Activated naive CD4-positive, alpha-beta T cell treated with anti-CD3 and anti-CD28 coated beads, Interleukin-2, amount 10 ng/mL, durations not matched to agents 7 days and 5 days (primary cell): ENCODE measurements at regions not wholly inside any gene's neighbourhood (a gene's known extent, or its start where the extent isn't known, plus 50 kb on each side); places are given as distances from the start of the nearest gene placed in this dataset.

Experiments
- CTCF ChIA-PET: fragments of 350-600 bp; sonication (Branson Sonifier 250); formaldehyde crosslinking; loops from one replicate; lab custom pipeline; 2021; ENCODE audit warnings: antibody characterized with exemption; lab: Charles Lee
- DNase-seq: peaks from one replicate; pipeline ENCODE4 v3.0.0-alpha.2; 2020
- H3K27ac Mint-ChIP-seq: one replicate; pipeline ENCODE4 v1.8.0; 2021; ENCODE audit warnings: mild to moderate bottlenecking, moderate library complexity, mixed read lengths
- H3K27me3 Mint-ChIP-seq: one replicate; pipeline ENCODE4 v1.8.0; 2021; ENCODE audit warnings: mild to moderate bottlenecking, mixed read lengths
- H3K36me3 Mint-ChIP-seq: one replicate; pipeline ENCODE4 v1.8.0; 2021; ENCODE audit warnings: mixed read lengths
- H3K4me1 Mint-ChIP-seq: one replicate; pipeline ENCODE4 v1.8.0; 2021; ENCODE audit warnings: mixed read lengths
- H3K4me3 Mint-ChIP-seq: one replicate; pipeline ENCODE4 v1.8.0; 2021; ENCODE audit warnings: mild to moderate bottlenecking, moderate library complexity, mixed read lengths
- H3K9me3 Mint-ChIP-seq: one replicate; pipeline ENCODE4 v1.8.0; 2021; ENCODE audit warnings: mixed read lengths

GRCh38 chr6:113351173-113351834, 505.8 kb upstream of the MARCKS start:
- no peak overlapping the region for H3K4me3 Mint-ChIP-seq
- CTCF ChIA-PET, result no interaction called here
- no peaks in the 10 kb centered on the region for H3K27me3 Mint-ChIP-seq
- no peaks in the 10 kb centered on the region for H3K9me3 Mint-ChIP-seq
- no peak for DNase-seq
- H3K27ac Mint-ChIP-seq, result no peak overlapping the region
- H3K4me1 Mint-ChIP-seq, result no peaks in the 10 kb centered on the region
- no peaks in the 10 kb centered on the region for H3K36me3 Mint-ChIP-seq

DNA sequence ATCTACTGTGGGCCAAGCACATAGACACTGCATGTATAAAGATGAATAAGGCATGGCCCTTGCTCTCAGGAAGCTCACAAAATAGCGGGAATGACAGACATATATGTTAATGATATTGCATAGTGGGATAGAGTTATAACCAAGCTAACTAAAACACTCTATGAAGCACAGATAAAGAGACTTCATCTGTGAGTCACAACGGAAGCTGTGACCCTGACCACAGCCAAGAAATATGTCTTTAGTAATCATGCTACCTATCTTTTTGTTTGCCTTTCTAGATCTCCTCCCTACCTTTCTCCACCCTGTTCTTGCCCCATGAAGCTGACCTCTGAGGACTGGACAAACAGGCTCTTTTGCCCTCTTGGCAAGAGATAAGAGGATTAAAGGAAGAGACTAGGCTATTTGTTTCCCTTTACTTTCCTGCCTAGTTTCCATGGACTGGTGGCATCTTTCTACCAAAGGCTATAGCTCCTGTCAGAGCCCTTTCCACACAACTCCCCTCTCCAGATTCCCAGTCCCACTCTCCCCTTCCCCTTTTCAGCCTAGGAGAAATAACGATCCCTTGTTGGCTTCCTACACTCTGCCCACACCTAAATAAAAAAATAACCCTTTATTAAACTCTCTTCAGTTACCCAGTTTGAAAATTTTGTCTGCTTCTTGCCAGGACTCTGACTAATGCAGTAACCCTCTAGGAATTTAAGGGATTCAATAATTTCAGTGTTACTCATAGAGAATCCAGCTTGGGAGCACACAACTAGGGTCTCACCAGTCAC, 504.9 kb upstream of the MARCKS start:
- H3K9me3 Mint-ChIP-seq, result no peaks in the 10 kb centered on the region
- H3K27ac Mint-ChIP-seq, result no peak overlapping the region
- CTCF ChIA-PET, result no interaction called here
- DNase-seq, result no peak
- H3K36me3 Mint-ChIP-seq, result no peaks in the 10 kb centered on the region
- H3K27me3 Mint-ChIP-seq, result no peaks in the 10 kb centered on the region
- H3K4me1 Mint-ChIP-seq, result no peaks in the 10 kb centered on the region
- no peak overlapping the region for H3K4me3 Mint-ChIP-seq

DNA sequence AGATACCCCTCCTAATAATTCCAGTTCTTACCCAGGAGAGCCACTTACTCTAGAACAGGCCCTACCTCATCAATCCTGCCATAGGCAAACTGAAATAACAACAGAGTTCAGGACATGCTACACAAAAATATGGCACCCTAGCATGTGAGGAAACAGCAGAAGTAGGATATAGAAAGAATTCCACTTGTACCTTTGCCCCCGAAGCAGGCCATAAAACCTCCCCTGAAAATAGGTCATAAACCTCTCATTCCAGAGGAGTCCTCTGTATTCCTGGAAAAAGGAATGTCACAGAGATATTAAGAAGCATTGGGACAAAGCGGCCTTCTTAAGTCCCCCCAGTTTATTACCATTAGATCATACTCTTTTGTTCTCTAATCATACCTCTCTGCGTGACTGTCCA, 504.3 kb upstream of the MARCKS start:
- no peak for DNase-seq
- no peak overlapping the region for H3K27ac Mint-ChIP-seq
- no peaks in the 10 kb centered on the region for H3K4me1 Mint-ChIP-seq
- CTCF ChIA-PET, result no interaction called here
- no peaks in the 10 kb centered on the region for H3K9me3 Mint-ChIP-seq
- no peak overlapping the region for H3K4me3 Mint-ChIP-seq
- H3K27me3 Mint-ChIP-seq, result no peaks in the 10 kb centered on the region
- H3K36me3 Mint-ChIP-seq, result no peaks in the 10 kb centered on the region

DNA sequence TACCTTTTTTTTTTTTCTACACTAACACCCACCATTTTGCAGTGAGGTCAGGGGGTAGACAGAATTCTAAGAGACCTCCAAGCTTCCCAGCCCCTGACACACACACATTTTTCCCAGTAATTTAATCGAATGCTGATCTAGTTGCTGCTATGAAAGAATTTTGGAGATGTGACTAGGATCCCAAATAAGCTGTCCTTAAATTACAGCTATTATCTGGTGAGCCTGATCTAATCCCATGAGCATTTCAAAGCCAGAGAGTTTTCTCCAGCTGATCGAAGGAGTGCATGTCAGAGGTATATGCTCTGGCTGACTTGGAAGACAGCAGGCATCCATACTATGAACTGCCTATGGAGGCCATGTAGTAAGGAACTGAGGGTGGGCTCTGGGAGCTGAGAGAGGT, 503.8 kb upstream of the MARCKS start:
- H3K4me1 Mint-ChIP-seq, result no peaks in the 10 kb centered on the region

GRCh38 chr6:113354204-113354895, 502.8 kb upstream of the MARCKS start:
- H3K27ac Mint-ChIP-seq, result no peak overlapping the region
- H3K4me3 Mint-ChIP-seq, result no peak overlapping the region
- H3K4me1 Mint-ChIP-seq, result no peaks in the 10 kb centered on the region
- CTCF ChIA-PET, result no interaction called here
- H3K27me3 Mint-ChIP-seq, result no peaks in the 10 kb centered on the region
- H3K36me3 Mint-ChIP-seq, result no peaks in the 10 kb centered on the region
- no peaks in the 10 kb centered on the region for H3K9me3 Mint-ChIP-seq
- no peak for DNase-seq

More for the DNA sequence above, 503.8 kb upstream of the MARCKS start:
- H3K27me3 Mint-ChIP-seq, result no peaks in the 10 kb centered on the region
- CTCF ChIA-PET, result no interaction called here
- H3K36me3 Mint-ChIP-seq, result no peaks in the 10 kb centered on the region
- no peak overlapping the region for H3K27ac Mint-ChIP-seq
- no peak for DNase-seq
- H3K4me3 Mint-ChIP-seq, result no peak overlapping the region
- H3K9me3 Mint-ChIP-seq, result no peaks in the 10 kb centered on the region

GRCh38 chr6:113356139-113356538, 501.0 kb upstream of the MARCKS start:
- Mint-ChIP-seq H3K36me3 (no peaks in the 10 kb centered on the region), H3K27me3 (no peaks in the 10 kb centered on the region), H3K4me3 (no peak overlapping the region), H3K4me1 (no peaks in the 10 kb centered on the region), H3K9me3 (no peaks in the 10 kb centered on the region), H3K27ac (no peak overlapping the region)
- CTCF ChIA-PET, result no interaction called here
- no peak for DNase-seq

- no peaks in the 10 kb centered on the region for H3K9me3 Mint-ChIP-seq
- CTCF ChIA-PET, result no interaction called here
- no peaks in the 10 kb centered on the region for H3K4me1 Mint-ChIP-seq
- no peak overlapping the region for H3K4me3 Mint-ChIP-seq
- H3K36me3 Mint-ChIP-seq, result no peaks in the 10 kb centered on the region
- no peak for DNase-seq
- no peaks in the 10 kb centered on the region for H3K27me3 Mint-ChIP-seq
- H3K27ac Mint-ChIP-seq, result no peak overlapping the region
Measured at GRCh38 chr6:113357041-113357440, 500.1 kb upstream of the MARCKS start.

GRCh38 chr6:113358063-113358583, 499.0 kb upstream of the MARCKS start:
- no peaks in the 10 kb centered on the region for H3K9me3 Mint-ChIP-seq

GRCh38 chr6:113359155-113360140, 497.7 kb upstream of the MARCKS start:
- no peak overlapping the region for H3K4me3 Mint-ChIP-seq
- no peak for DNase-seq
- no peaks in the 10 kb centered on the region for H3K4me1 Mint-ChIP-seq
- CTCF ChIA-PET, result no interaction called here
- no peaks in the 10 kb centered on the region for H3K36me3 Mint-ChIP-seq
- H3K27me3 Mint-ChIP-seq, result no peaks in the 10 kb centered on the region
- no peak overlapping the region for H3K27ac Mint-ChIP-seq
- H3K9me3 Mint-ChIP-seq, result no peaks in the 10 kb centered on the region

More at GRCh38 chr6:113358063-113358583, 499.0 kb upstream of the MARCKS start:
- Mint-ChIP-seq H3K4me1 (no peaks in the 10 kb centered on the region), H3K4me3 (no peak overlapping the region), H3K27me3 (no peaks in the 10 kb centered on the region), H3K36me3 (no peaks in the 10 kb centered on the region), H3K27ac (no peak overlapping the region)
- no peak for DNase-seq
- CTCF ChIA-PET, result no interaction called here

DNA sequence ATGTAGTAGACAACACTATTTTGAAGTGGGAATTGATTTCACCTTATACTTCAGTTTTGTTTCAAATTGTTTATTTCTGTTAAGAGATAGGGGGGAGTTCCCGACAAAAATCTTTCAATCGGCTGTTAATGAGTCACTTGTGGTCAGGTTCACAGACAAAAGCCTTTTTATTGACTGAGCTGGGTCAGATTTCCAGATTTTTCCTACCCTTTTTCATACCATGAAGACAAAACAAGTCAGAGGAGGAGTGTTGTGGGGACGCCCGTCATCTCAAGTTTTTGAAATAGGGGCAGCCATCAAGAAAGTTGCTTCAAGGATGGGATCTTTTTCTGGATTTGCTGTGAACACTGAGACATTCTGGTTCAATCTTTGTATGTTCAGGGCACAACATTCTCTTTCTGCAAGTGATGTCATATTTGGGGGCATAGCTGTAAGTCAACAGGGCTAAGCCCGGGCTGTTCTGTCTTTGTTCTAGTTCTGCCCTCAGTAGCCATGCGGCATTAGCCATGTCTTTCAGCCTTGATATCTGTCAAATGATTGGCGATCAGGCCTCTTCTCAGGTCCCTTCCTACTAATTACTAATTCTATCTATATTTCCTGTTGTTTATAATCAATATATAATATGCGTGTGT, 496.0 kb upstream of the MARCKS start:
- no peaks in the 10 kb centered on the region for H3K36me3 Mint-ChIP-seq
- no peak overlapping the region for H3K4me3 Mint-ChIP-seq
- no peaks in the 10 kb centered on the region for H3K9me3 Mint-ChIP-seq
- H3K4me1 Mint-ChIP-seq, result no peaks in the 10 kb centered on the region
- H3K27me3 Mint-ChIP-seq, result no peaks in the 10 kb centered on the region
- H3K27ac Mint-ChIP-seq, result no peak overlapping the region
- DNase-seq, result no peak
- CTCF ChIA-PET, result no interaction called here

DNA sequence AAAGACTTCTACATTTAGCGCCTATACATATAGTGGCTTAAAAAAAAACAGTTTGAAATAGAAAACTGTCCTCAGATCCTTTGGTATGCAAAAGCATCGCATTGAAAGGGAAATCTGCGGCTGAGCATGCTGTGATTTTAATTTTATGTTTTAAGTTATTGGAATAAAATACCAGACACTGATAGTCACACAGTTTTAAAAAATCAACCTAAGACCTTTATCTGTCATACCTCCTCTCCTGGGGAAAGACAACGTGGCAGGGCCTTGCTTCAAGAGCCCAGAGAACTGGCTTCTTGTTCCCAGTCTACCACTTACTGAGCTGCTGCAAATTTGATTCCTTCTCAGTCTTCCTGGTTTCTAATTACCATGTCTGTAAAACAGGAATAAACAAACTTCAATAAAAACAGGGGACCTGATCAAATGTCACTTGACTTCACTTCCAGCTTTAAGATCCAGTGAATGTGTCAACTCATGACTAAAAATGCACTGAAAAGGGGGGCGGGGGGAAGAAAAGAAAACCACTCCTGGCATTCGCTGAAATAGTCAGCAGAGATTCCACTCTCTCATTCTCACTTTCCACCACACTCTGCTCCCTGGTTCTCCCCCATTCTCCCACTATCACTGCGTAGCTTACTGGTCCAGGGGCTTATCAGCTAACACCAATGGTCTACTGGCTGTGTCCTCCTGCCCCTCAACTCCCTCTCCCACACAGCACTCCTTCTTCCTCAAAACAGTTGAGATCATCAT, 494.7 kb upstream of the MARCKS start:
- H3K4me1 Mint-ChIP-seq, result no peaks in the 10 kb centered on the region
- H3K27me3 Mint-ChIP-seq, result no peaks in the 10 kb centered on the region
- DNase-seq, result no peak
- CTCF ChIA-PET, result no interaction called here
- H3K36me3 Mint-ChIP-seq, result no peaks in the 10 kb centered on the region
- H3K4me3 Mint-ChIP-seq, result no peak overlapping the region
- no peaks in the 10 kb centered on the region for H3K9me3 Mint-ChIP-seq
- no peak overlapping the region for H3K27ac Mint-ChIP-seq

DNA sequence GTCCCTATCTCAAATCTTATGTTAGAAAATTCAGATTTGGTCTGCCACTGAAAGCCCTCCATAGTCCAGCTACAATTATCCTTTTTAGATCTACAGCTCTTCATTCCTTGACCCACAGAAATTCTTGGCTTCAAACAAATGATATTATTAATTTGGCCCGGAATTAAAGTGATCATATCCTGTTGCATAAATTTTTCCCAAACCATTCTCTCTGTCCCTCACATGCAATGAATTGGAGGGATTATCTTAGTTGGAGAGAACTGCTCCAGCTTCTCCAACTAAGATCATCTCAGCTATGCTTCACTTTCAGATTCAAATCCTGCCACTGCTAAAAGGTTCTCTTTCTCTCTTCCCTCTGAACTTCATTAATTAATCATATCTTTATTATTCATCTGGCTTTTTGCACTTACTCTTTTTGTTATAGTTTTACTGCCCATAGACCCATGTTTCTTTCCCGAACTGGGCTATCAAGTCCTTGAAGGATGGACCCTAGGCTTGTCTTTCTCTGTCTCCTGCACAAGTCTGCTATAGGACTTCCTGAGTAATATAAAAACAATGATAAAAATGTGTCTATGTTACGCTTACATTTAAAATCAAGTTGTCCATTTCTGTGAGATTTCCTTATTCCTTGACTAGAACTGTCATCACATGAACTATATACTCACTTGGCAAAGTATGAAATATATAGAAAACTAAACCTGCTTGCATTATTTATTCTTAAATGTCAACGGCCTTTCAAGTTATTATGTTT, 493.9 kb upstream of the MARCKS start:
- CTCF ChIA-PET, result no interaction called here
- Mint-ChIP-seq H3K36me3 (no peaks in the 10 kb centered on the region), H3K4me3 (no peak overlapping the region), H3K9me3 (no peaks in the 10 kb centered on the region), H3K27ac (no peak overlapping the region), H3K4me1 (no peaks in the 10 kb centered on the region), H3K27me3 (no peaks in the 10 kb centered on the region)
- DNase-seq, result no peak
